Immature natural killer cell (primary cell): ENCODE measurements at regions not wholly inside any gene's neighbourhood (a gene's known extent, or its start where the extent isn't known, plus 50 kb on each side); places are given as distances from the start of the nearest gene placed in this dataset.
"Not testable (repeated sequence)": the region's sequence is repeated elsewhere in the genome, so short reads cannot be mapped to it uniquely, and the experiment has no call there.

ENCODE experiments used
- DNase-seq, 3 donors: peaks; one replicate each; pipeline ENCODE4 v3.0.0; 2022; ENCODE audit warnings: mixed read lengths in 1 of 3
- H3K27ac Mint-ChIP-seq, 6 donors: one replicate each; pipeline ENCODE4 v1.8.0; 2020; ENCODE audit warnings: mixed read lengths in 6 of 6, mild to moderate bottlenecking in 5 of 6, inconsistent platforms in 4 of 6, moderate library complexity in 3 of 6
- H3K27me3 Mint-ChIP-seq, 3 donors: one replicate each; pipeline ENCODE4 v1.8.0; 2020 to 2021; ENCODE audit warnings: low read depth in 3 of 3, mild to moderate bottlenecking in 3 of 3, mixed read lengths in 3 of 3, moderate library complexity in 3 of 3, inconsistent platforms in 1 of 3
- H3K36me3 Mint-ChIP-seq, 3 donors: one replicate each; pipeline ENCODE4 v1.8.0; 2020; ENCODE audit warnings: mixed read lengths in 3 of 3, inconsistent platforms in 2 of 3, mild to moderate bottlenecking in 2 of 3
- H3K4me1 Mint-ChIP-seq, 2 donors: one replicate each; pipeline ENCODE4 v1.8.0; 2020; ENCODE audit warnings: inconsistent platforms in 2 of 2, mild to moderate bottlenecking in 2 of 2, mixed read lengths in 2 of 2, moderate library complexity in 1 of 2
- H3K4me3 Mint-ChIP-seq, 5 donors: one replicate each; pipeline ENCODE4 v1.8.0; 2020; ENCODE audit warnings: mild to moderate bottlenecking in 5 of 5, mixed read lengths in 5 of 5, inconsistent platforms in 3 of 5, moderate library complexity in 3 of 5
- H3K9me3 Mint-ChIP-seq, 6 donors: one replicate each; pipeline ENCODE4 v1.8.0; 2020; ENCODE audit warnings: mild to moderate bottlenecking in 6 of 6, mixed read lengths in 6 of 6, inconsistent platforms in 4 of 6, moderate library complexity in 3 of 6

DNA sequence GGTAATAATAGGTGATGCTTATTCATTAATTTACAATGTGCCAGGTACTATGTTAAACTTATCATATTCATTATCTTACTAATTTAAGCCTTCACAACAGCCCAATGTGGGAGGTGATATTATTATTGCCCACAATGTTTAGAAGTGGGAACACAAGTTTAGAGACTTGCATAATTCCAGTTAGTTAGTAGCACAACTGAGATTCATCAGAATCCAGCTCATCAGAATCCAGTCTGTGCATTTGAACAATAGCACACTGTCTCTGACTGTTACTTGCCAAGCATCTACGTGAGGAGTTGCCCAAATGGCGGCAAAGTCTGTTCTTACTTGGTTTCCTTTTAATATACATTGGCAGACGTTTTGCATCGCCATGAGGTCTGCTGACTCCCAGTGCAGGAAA is 110.9 kb upstream of the BASP1 start:
- DNase-seq, result no peak
- Mint-ChIP-seq H3K4me3 (no peak overlapping the region), H3K27ac (no peak overlapping the region), H3K27me3 (peaks cover 0 to 2% (median 0%) of the 10 kb centered on the region in 3 donors), H3K9me3 (peaks cover 0 to 9% (median 6%) of the 10 kb centered on the region in 6 donors), H3K36me3 (no peaks in the 10 kb centered on the region), H3K4me1 (no peaks in the 10 kb centered on the region)

DNA sequence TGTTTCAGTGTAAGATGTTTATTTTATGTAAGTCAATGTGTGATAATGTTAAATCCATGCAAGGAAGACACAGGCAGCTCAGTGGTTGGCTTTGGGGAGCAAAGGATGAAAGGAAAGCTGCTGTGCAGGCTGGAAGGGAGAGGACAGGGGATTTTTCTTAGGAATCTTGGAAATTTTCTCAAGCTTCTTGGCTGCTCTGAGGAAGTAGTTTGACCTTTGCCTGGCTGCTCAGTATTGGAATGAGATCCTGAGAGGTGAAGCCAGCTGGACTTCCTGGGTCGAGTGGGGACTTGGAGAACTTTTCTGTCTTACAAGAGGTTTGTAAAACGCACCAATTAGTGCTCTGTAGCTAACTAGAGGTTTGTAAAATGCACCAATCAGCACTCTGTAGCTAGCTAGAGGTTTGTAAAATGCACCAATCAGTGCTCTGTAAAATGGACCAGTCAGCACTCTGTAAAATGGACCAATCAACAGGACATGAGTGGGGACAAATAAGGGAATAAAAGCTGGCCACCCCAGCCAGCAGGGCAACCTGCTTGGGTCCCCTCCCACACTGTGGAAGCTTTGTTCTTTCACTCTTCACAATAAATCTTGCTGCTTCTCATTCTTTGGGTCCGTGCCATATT is 105.2 kb upstream of the BASP1 start:
- H3K9me3 Mint-ChIP-seq, result not testable (repeated sequence)

DNA sequence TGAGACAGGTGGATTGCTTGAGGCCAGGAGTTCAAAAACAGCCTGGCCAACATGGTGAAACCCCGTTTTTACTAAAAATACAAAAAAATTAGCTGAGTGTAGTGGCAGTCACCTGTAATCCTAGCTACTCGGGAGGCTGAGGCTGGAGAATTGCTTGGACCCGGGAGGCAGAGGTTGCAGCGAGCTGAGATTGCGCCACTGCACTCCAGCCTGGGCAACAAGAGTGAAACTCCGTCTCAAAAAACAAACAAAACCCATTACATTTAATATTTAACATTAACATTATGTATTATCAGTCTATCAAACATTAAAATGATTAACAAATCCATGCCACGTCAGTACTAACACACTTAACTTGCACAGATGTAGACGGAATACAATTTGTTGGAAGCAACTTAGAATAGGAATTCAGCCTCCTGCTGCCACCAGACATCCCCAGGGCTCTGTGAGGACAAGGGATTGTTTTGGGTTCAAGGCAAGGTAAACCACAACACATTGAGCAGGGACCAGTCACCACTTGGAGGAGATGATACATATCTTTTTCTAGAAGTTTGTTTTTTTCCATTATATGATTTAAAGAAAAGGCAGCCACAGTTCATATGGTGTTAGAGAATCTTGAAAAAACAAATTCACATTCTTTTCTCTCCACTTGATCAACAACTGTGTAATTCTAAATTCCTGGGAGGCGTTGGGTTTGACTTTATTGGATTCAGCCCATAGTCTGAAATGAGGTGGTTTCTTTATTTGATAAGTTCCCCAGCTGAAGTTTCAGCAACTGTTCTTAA is 104.1 kb upstream of the BASP1 start:
- no peaks in the 10 kb centered on the region for H3K27me3 Mint-ChIP-seq

More for the DNA sequence above, 105.2 kb upstream of the BASP1 start:
- H3K27me3 Mint-ChIP-seq, H3K4me1 Mint-ChIP-seq, H3K4me3 Mint-ChIP-seq, H3K27ac Mint-ChIP-seq, H3K36me3 Mint-ChIP-seq, DNase-seq: not testable (repeated sequence)

DNA sequence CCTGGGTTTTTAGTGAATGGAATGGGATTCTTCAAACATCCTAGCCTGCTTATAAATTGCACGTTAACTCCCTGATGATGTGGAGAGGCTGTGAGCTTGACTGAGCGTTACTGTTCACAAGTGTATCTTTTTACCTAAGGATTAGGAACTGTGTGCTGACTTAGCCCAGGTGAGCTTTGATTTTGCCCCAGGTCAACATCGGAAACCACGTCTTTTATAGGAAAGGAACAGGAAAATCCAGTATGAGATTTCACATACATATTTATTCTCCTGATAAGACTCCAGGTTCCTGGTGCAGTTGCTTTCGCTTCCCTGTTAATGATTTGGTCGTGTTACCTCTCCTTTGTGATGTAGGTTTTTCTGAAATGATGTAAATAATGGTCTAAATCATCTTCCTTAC is 103.2 kb upstream of the BASP1 start:
- Mint-ChIP-seq H3K27ac (no peak overlapping the region), H3K4me3 (no peak overlapping the region), H3K27me3 (no peaks in the 10 kb centered on the region), H3K9me3 (peaks cover 2 to 12% (median 6%) of the 10 kb centered on the region in 6 donors), H3K4me1 (no peaks in the 10 kb centered on the region), H3K36me3 (no peaks in the 10 kb centered on the region)
- no peak for DNase-seq

More for the DNA sequence above, 104.1 kb upstream of the BASP1 start:
- no peak for DNase-seq
- Mint-ChIP-seq H3K36me3 (no peaks in the 10 kb centered on the region), H3K27ac (no peak overlapping the region), H3K9me3 (peaks cover 2 to 6% (median 5%) of the 10 kb centered on the region in 6 donors), H3K4me3 (no peak overlapping the region), H3K4me1 (no peaks in the 10 kb centered on the region)

DNA sequence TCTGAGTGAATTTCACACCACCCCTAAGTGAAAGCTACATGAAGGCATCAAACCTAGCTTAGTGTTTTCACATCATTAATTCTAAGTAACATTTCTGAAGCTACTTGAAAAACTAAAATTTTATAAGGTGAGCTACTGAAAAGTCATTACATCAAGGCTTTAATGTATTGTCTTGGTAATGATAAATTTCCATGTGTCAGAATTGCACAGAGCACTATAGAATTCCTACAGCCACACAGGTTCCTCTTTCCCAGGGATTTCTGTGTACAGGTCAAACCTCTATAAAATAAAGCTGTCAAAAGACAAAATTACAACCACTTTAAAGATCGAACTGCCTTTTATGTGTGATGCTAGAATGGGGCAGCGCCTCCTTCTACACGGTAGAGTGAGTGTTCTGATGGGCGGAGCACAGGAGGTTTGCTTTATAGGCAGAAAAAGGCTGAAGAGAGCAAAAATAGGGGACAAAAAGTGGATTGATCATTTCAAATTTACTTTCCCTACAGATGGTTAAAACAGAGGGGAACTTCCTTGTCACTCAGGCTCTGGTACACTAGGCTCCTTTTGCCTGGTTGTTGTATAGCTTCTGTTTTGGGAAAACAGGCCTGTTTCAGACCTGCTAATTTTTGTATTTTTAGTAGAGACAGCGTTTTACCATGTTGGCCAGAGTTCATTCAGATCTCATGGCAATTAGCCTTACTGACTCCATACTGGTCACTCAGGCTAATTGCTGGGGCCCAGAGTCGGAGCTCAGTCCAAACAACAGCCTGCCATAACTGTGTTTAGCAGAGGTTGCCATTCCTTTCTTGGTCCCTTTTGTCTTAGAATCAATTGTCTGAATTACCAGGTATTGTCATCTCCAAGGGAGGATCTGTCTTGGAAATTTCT is 102.5 kb upstream of the BASP1 start:
- DNase-seq, result no peak
- H3K4me3 Mint-ChIP-seq, result no peak overlapping the region
- peaks cover 0 to 12% (median 4%) of the 10 kb centered on the region in 6 donors for H3K9me3 Mint-ChIP-seq
- no peak overlapping the region for H3K27ac Mint-ChIP-seq
- no peaks in the 10 kb centered on the region for H3K4me1 Mint-ChIP-seq
- no peaks in the 10 kb centered on the region for H3K27me3 Mint-ChIP-seq
- no peaks in the 10 kb centered on the region for H3K36me3 Mint-ChIP-seq

DNA sequence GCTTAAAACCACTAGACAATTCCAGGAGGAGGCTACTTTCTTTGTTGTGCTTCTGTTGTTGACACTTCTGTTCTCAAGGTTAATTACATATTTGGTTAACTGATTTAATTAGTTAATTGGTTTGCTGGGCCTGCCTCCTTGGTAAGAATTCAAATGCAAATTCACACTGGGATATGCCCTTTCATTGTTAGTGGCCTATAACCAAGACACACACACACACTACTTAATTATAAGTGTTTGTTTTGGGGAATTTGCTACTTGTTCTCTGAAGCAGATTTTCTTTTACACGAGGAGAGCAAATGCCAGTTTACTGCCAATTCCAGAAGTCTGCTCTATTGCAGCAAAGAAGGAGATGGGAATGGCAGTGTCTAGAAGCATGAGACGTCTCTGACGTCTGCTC is 101.6 kb upstream of the BASP1 start:
- peaks cover 0 to 4% (median under 1%) of the 10 kb centered on the region in 3 donors for H3K27me3 Mint-ChIP-seq
- DNase-seq, result no peak
- H3K4me3 Mint-ChIP-seq, result no peak overlapping the region

DNA sequence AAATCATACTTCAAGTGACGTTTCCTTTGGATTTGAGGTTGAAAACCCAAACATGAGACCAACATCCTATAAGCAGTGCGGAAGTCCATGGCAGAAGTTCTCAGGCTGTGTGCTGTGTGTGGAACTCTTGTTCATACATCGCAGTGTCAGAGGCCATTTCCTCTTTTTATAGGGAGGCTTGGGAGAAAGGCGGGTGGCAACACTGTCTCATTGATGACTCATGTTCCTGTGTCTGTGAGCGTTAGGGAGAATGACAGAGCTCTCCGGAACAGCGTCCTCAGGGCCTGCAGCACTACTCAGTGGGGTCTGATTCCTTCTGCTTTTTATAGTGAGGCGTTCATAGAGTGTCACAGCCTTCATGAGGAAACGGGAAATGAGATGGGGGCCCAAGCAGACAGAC is 98.8 kb upstream of the BASP1 start:
- no peak for DNase-seq
- Mint-ChIP-seq H3K4me3 (no peak overlapping the region), H3K36me3 (no peaks in the 10 kb centered on the region), H3K9me3 (peaks cover 0 to 17% (median 5%) of the 10 kb centered on the region in 6 donors), H3K27me3 (peaks cover 0 to 5% (median 1%) of the 10 kb centered on the region in 3 donors), H3K27ac (peak overlapping the region in 1 of 6 donors; percentile 62), H3K4me1 (no peaks in the 10 kb centered on the region)

More for the DNA sequence above, 101.6 kb upstream of the BASP1 start:
- no peaks in the 10 kb centered on the region for H3K4me1 Mint-ChIP-seq
- peaks cover 0 to 12% (median 4%) of the 10 kb centered on the region in 6 donors for H3K9me3 Mint-ChIP-seq
- no peaks in the 10 kb centered on the region for H3K36me3 Mint-ChIP-seq
- no peak overlapping the region for H3K27ac Mint-ChIP-seq

DNA sequence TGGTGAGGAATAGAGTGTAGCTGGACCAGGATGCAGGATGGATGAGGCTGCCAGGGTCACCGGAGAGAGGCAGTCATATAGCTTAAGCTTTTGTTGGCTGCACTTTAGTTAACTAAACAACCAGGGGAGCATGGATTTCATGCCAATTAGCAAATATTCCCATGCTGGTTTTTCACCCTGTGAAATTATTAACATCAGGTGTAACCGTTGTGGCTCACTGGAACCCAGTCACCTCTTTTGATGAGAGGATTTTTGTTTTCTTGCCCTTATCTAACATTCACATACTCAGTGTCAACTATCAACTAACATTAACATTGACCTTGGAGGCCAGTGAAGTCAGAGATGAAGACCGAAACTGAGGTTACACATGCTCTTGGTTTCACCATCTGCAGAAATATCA is 97.2 kb upstream of the BASP1 start:
- Mint-ChIP-seq H3K27ac (no peak overlapping the region), H3K27me3 (peaks cover 0 to 10% (median 1%) of the 10 kb centered on the region in 3 donors), H3K4me3 (no peak overlapping the region), H3K4me1 (no peaks in the 10 kb centered on the region), H3K36me3 (no peaks in the 10 kb centered on the region), H3K9me3 (peaks cover 0 to 24% (median 5%) of the 10 kb centered on the region in 6 donors)
- DNase-seq, result no peak

DNA sequence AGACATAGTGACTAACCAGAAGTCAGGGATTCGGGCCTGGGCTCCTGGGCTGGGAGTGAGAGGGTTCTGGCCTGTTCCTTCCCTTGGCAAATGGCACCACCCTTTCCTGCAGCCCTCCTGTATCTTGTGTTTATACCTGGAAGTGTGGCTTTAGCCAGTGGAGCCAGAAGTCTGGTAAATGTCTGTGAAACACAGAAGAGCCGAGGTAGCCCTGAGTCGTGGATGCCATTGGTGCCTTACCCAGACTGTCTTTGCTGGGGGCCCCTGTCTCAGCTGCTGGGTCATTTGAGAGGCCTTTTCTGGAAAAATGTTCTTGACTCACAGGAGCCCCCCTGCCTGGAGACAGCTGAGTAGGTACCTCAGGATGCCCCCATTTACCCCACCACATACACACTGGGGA is 95.7 kb upstream of the BASP1 start:
- no peak for DNase-seq
- peaks cover 0 to 24% (median 4%) of the 10 kb centered on the region in 6 donors for H3K9me3 Mint-ChIP-seq
- H3K4me3 Mint-ChIP-seq, result no peak overlapping the region
- no peaks in the 10 kb centered on the region for H3K36me3 Mint-ChIP-seq
- H3K27me3 Mint-ChIP-seq, result peaks cover 1 to 12% (median 2%) of the 10 kb centered on the region in 3 donors
- H3K4me1 Mint-ChIP-seq, result no peaks in the 10 kb centered on the region
- no peak overlapping the region for H3K27ac Mint-ChIP-seq

DNA sequence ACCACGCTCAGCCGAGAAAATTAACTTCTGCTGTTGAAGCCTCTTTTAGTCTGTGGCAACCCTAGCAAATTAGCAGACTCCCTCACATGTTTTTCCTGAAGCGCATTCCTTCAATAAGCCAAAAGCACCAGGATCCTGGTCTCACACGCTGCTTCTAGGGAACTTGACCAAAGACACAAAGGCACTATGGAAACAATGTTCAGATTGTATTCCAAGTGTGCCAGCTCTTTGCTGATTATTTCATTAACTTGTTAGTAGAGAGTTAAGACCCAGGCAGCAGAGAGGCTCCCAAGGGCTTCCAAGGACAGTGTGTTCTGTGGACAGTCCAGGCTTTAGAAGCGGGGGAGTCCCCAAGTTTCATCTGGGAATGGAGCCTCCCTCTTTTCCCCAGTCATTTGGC is 94.4 kb upstream of the BASP1 start:
- Mint-ChIP-seq H3K9me3 (peaks cover 0 to 24% (median 3%) of the 10 kb centered on the region in 6 donors), H3K27ac (no peak overlapping the region), H3K4me3 (no peak overlapping the region), H3K4me1 (no peaks in the 10 kb centered on the region), H3K36me3 (no peaks in the 10 kb centered on the region), H3K27me3 (peaks cover 4 to 15% (median 5%) of the 10 kb centered on the region in 3 donors)
- no peak for DNase-seq

DNA sequence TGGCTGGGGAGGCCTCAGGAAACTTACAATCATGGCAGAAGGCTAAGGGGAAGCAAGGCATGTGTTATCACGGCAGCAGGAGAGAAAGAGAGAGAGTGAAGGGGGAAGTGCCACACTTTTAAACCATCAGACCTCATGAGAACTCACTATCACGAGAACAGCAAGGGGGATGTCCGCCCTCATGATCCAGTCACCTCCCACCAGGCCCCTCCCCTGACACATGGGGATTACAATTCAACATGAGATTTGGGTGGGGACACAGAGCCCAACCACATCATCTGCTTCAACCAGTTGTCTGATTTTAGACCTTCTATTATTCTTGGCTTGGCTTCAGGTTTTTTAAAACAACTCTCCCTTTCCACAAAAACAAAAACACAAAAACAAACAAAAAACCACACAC is 93.7 kb upstream of the BASP1 start:
- H3K9me3 Mint-ChIP-seq, result peaks cover 0 to 19% (median 3%) of the 10 kb centered on the region in 6 donors
- H3K27ac Mint-ChIP-seq, H3K4me1 Mint-ChIP-seq, H3K4me3 Mint-ChIP-seq, DNase-seq, H3K36me3 Mint-ChIP-seq: not testable (repeated sequence)
- peaks cover 4 to 15% (median 5%) of the 10 kb centered on the region in 3 donors for H3K27me3 Mint-ChIP-seq

DNA sequence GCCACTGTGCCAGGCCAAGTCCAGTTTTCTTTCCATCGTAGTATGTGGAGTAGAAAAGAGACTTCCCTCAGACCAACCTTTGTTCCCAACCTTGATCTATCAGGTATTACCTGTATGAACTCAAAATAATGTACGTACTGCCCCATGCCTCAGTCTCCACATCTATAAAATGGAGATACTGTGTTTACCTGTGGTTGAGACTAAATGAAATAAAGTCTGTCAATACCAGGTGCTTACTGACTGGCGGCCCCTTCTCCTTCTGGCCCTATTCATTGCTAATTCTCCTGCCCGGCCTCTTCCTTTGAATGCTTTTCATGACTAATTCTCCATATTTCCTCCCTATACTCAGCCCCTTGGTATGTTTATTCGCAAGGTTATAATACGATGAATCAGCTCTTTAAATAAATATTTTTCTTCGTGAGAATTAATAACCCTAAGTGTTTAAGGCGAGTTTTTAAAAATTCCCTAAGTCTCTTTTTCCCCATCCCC is 89.6 kb upstream of the BASP1 start:
- Mint-ChIP-seq H3K36me3 (no peaks in the 10 kb centered on the region), H3K9me3 (peaks cover 0 to 10% (median 3%) of the 10 kb centered on the region in 6 donors), H3K4me1 (peaks cover 16 to 17% of the 10 kb centered on the region in 2 donors), H3K27me3 (peaks cover 4 to 11% (median 5%) of the 10 kb centered on the region in 3 donors), H3K4me3 (no peak overlapping the region), H3K27ac (no peak overlapping the region)
- no peak for DNase-seq

DNA sequence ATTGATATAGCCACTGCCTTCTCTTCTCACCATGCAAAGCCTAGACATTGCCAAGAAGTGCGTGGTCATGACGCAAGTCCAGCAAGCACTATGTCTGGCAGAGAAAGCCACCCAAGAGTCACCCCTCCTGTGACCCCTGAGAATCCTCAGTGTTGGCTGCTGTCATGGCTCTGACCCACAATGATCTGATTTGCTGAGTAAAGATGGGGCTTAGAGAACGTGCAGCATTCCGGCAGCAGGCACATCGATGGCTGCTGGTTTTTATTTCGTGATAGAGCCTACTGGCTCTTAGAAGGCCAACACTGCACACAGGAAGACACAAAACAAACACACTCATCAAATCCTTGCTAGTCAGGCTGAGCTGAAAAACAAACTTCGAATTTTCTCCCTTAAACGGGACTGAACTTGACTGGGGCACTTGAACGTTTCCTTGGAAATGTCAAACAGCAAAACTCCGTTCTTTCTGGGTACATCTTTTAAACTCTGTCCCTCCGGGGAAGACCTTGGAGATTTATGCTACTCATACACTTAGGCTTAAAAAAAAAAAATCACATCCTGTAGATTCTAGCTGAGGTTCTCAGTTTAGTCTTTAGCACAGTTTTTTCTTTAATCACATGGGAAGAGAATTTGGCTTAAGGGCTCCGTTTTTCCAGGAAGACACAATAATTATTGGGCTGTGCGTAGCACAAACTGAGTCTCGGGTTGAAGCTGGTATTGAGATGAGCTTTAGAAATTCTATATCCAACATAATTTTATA is 88.2 kb upstream of the BASP1 start:
- H3K36me3 Mint-ChIP-seq, result no peaks in the 10 kb centered on the region
- DNase-seq, result no peak
- H3K4me3 Mint-ChIP-seq, result no peak overlapping the region
- no peak overlapping the region for H3K27ac Mint-ChIP-seq
- peaks cover 0 to 4% (median under 1%) of the 10 kb centered on the region in 6 donors for H3K9me3 Mint-ChIP-seq
- peaks cover 4 to 7% (median 5%) of the 10 kb centered on the region in 3 donors for H3K27me3 Mint-ChIP-seq
- H3K4me1 Mint-ChIP-seq, result peaks cover 16 to 17% of the 10 kb centered on the region in 2 donors
